Effector memory CD4-positive, alpha-beta T cell (primary cell): ENCODE measurements at regions not wholly inside any gene's neighbourhood (a gene's known extent, or its start where the extent isn't known, plus 50 kb on each side); places are given as distances from the start of the nearest gene placed in this dataset.

Source experiments
- DNase-seq, 3 donors: peaks; one replicate each; pipeline ENCODE4 v3.0.0-alpha.2; 2020
- H3K27ac ChIP-seq: 2 replicates; pipeline ENCODE4 v1.7.0; 2013; ENCODE audit warnings: mild to moderate bottlenecking, low read length, moderate library complexity; ENCODE audit not compliant: insufficient read depth, poor library complexity, severe bottlenecking
- H3K27me3 ChIP-seq: replicated peaks from 2 replicates; pipeline ENCODE4 v1.7.0; 2013; ENCODE audit warnings: mild to moderate bottlenecking, low read length; ENCODE audit not compliant: insufficient read depth, control insufficient read depth, poor library complexity, severe bottlenecking
- H3K36me3 ChIP-seq: 2 replicates; pipeline ENCODE4 v1.7.0; 2013; ENCODE audit warnings: mild to moderate bottlenecking, low read length, moderate library complexity; ENCODE audit not compliant: control insufficient read depth, insufficient read depth
- H3K4me1 ChIP-seq: 2 replicates; pipeline ENCODE4 v1.7.0; 2013; ENCODE audit warnings: low read length, mild to moderate bottlenecking; ENCODE audit not compliant: control insufficient read depth, insufficient read depth, poor library complexity, severe bottlenecking
- H3K4me3 ChIP-seq: 2 replicates; pipeline ENCODE4 v1.7.0; 2013; ENCODE audit warnings: low read length, low read depth, mild to moderate bottlenecking; ENCODE audit not compliant: insufficient read depth, poor library complexity, severe bottlenecking
- H3K9me3 ChIP-seq: 2 replicates; pipeline ENCODE4 v1.7.0; 2013; ENCODE audit warnings: mild to moderate bottlenecking, low read length, moderate library complexity; ENCODE audit not compliant: control insufficient read depth

- Histone ChIP-seq H3K36me3 (no peaks in the 10 kb centered on the region), H3K4me1 (no peaks in the 10 kb centered on the region), H3K4me3 (no peak overlapping the region), H3K27me3 (no peaks in the 10 kb centered on the region), H3K27ac (no peak overlapping the region), H3K9me3 (no peaks in the 10 kb centered on the region)
- DNase-seq = no peak
Measured at GRCh38 chr10:126777714-126778113, 107.2 kb upstream of the C10orf90 start.

DNA sequence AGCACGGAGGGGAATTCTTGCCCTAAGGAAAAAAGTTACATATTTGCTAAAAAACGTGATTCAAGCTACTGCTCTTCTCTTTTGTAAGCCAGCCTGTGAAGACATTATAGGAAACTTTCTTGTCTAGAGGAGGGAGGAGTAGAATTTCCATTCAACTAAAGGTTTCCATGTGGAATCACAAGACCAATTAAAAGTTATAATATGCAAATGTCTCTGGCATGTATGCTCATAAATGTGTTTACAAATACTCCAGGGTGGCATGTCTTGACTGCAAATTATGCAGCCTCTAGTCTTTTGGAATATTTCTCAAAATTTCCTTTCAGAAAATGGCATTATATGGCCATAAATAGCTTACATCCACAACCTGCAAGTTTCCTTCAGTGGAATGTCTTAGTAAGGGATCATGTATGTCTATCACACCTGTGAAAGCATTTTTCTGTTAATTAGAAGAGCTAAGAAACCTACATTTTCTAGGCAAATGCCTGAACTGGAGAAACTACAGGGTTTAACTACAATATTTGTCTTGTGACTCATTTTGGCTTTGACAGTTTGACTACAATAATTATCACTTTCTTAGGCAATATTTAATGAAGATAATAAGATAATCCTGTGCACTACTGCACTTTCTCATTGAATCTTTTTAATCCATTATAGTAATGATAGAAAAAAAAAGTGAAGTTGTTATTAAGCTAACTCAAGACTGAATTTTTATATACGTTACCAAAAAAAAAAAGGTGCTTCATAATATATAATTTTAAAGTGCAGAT lies 111.1 kb upstream of the C10orf90 start:
- H3K27ac ChIP-seq = no peak overlapping the region
- H3K36me3 ChIP-seq = no peaks in the 10 kb centered on the region
- no peaks in the 10 kb centered on the region for H3K9me3 ChIP-seq
- H3K4me3 ChIP-seq = no peak overlapping the region
- no peaks in the 10 kb centered on the region for H3K4me1 ChIP-seq
- no peaks in the 10 kb centered on the region for H3K27me3 ChIP-seq
- DNase-seq = no peak

- Histone ChIP-seq H3K4me3 (no peak overlapping the region), H3K4me1 (no peaks in the 10 kb centered on the region), H3K9me3 (no peaks in the 10 kb centered on the region), H3K27me3 (no peaks in the 10 kb centered on the region), H3K27ac (no peak overlapping the region), H3K36me3 (no peaks in the 10 kb centered on the region)
- no peak for DNase-seq
Measured at GRCh38 chr10:126783806-126784557, 113.5 kb upstream of the C10orf90 start.

GRCh38 chr10:126787201-126787600 lies 116.7 kb upstream of the C10orf90 start:
- no peaks in the 10 kb centered on the region for H3K27me3 ChIP-seq
- no peaks in the 10 kb centered on the region for H3K36me3 ChIP-seq
- H3K27ac ChIP-seq = no peak overlapping the region
- H3K9me3 ChIP-seq = no peaks in the 10 kb centered on the region
- no peak for DNase-seq
- H3K4me1 ChIP-seq = no peaks in the 10 kb centered on the region
- H3K4me3 ChIP-seq = no peak overlapping the region

DNA sequence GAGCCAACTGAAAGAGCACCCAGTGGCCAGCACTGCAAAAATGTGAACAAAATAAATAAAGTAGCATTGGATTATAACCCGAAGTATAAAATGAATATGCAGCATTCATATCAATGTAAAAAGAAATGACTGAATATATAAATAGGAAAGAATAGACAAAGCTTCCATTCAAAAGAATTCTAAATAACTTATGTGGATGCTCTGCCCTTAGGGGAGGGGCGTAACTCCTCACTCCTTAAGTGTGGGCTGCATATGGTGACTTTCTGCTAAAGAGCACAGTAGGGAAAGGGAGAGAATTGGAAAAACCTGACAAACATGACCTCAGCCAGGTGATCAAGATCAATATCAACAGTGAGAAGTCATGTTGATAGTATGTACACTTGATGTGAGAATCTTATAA lies 109.9 kb upstream of the DOCK1 start:
- no peak for DNase-seq
- Histone ChIP-seq H3K4me3 (no peak overlapping the region), H3K27me3 (no peaks in the 10 kb centered on the region), H3K9me3 (no peaks in the 10 kb centered on the region), H3K36me3 (no peaks in the 10 kb centered on the region), H3K4me1 (no peaks in the 10 kb centered on the region), H3K27ac (no peak overlapping the region)

GRCh38 chr10:126798649-126799048 lies 106.6 kb upstream of the DOCK1 start:
- Histone ChIP-seq H3K9me3 (no peaks in the 10 kb centered on the region), H3K36me3 (no peaks in the 10 kb centered on the region), H3K4me3 (no peak overlapping the region), H3K27ac (no peak overlapping the region), H3K4me1 (no peaks in the 10 kb centered on the region), H3K27me3 (no peaks in the 10 kb centered on the region)
- DNase-seq = no peak

- no peak overlapping the region for H3K27ac ChIP-seq
- no peaks in the 10 kb centered on the region for H3K36me3 ChIP-seq
- H3K4me3 ChIP-seq = no peak overlapping the region
- no peaks in the 10 kb centered on the region for H3K9me3 ChIP-seq
- H3K27me3 ChIP-seq = no peaks in the 10 kb centered on the region
- no peaks in the 10 kb centered on the region for H3K4me1 ChIP-seq
- no peak for DNase-seq
Measured at GRCh38 chr10:126803394-126803793, 101.8 kb upstream of the DOCK1 start.

- H3K36me3 ChIP-seq = no peaks in the 10 kb centered on the region
- no peak overlapping the region for H3K4me3 ChIP-seq
- H3K9me3 ChIP-seq = no peaks in the 10 kb centered on the region
- no peaks in the 10 kb centered on the region for H3K4me1 ChIP-seq
- no peak for DNase-seq
- H3K27me3 ChIP-seq = no peaks in the 10 kb centered on the region
- H3K27ac ChIP-seq = no peak overlapping the region
Measured at GRCh38 chr10:126804396-126804795, 100.8 kb upstream of the DOCK1 start.

DNA sequence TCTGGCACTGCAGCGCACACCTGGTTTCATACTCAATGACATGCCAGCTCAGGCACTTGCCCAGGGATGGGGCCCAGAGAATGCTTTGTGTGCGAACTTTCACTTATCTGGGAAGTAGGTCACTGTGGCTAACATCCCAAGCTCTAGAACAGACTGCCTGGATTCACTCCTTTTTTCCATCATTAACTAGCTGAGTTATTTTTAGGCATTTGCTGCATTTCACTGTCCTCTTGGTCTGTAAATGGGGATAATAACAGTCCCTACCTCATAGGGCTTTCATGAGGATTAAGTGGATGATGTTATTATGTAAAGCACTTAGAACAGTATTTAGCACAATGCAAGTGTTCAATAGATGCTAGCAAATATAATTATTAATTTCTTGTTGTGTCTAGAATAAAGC lies 98.7 kb upstream of the DOCK1 start:
- no peaks in the 10 kb centered on the region for H3K4me1 ChIP-seq
- no peaks in the 10 kb centered on the region for H3K27me3 ChIP-seq
- no peak overlapping the region for H3K27ac ChIP-seq
- H3K36me3 ChIP-seq = no peaks in the 10 kb centered on the region
- H3K4me3 ChIP-seq = no peak overlapping the region
- no peak for DNase-seq
- no peaks in the 10 kb centered on the region for H3K9me3 ChIP-seq

- Histone ChIP-seq H3K4me1 (no peaks in the 10 kb centered on the region), H3K27me3 (no peaks in the 10 kb centered on the region), H3K4me3 (no peak overlapping the region), H3K36me3 (no peaks in the 10 kb centered on the region), H3K27ac (no peak overlapping the region), H3K9me3 (no peaks in the 10 kb centered on the region)
- DNase-seq = no peak
Measured at GRCh38 chr10:126806991-126807702, 98.1 kb upstream of the DOCK1 start.
